PC-9 (cell line): ENCODE measurements at regions not wholly inside any gene's neighbourhood (a gene's known extent, or its start where the extent isn't known, plus 50 kb on each side); places are given as distances from the start of the nearest gene placed in this dataset.

Experiments
- BruUV-seq: library from RNA; stranded (reverse); fragments of 400-500 nt; replicated peaks from 2 replicates; lab custom pipeline; 2021; lab: Mats Ljungman, UMichigan
- CTCF ChIA-PET: fragments of 300-600 bp; sonication (Branson Sonifier 250); formaldehyde crosslinking; loops from one replicate; lab custom pipeline; 2022; ENCODE audit warnings: antibody characterized with exemption; lab: Charles Lee
- POLR2A ChIA-PET: fragments of 300-600 bp; sonication (Branson Sonifier 250); formaldehyde crosslinking; loops from one replicate; lab custom pipeline; 2022; ENCODE audit warnings: antibody characterized with exemption; ENCODE audit not compliant: unreplicated experiment; lab: Charles Lee
- DNase-seq, 2 experiments: peaks; one replicate each; pipeline versions ENCODE4 v3.0.0 to v3.0.0-alpha.2; 2015 to 2022; ENCODE audit warnings: mixed read lengths in 1 of 2
- H2AFZ ChIP-seq: fragments of 200-600 bp; sonication (generic); 2 replicates; pipeline ENCODE4 v1.8.1; 2017; ENCODE audit warnings: antibody characterized with exemption
- H3F3A ChIP-seq: fragments of 200-600 bp; sonication (generic); 2 replicates; pipeline ENCODE4 v1.8.1; 2017; ENCODE audit warnings: antibody characterized with exemption, mild to moderate bottlenecking, low read depth; ENCODE audit not compliant: insufficient read depth
- H3K27ac ChIP-seq: fragments of 200-600 bp; sonication (generic); 2 replicates; pipeline ENCODE4 v1.6.1; 2016; ENCODE audit warnings: mixed run types
- H3K27me3 ChIP-seq: fragments of 200-600 bp; sonication (generic); 2 replicates; pipeline ENCODE4 v1.6.1; 2016; ENCODE audit warnings: low read depth, mixed run types; ENCODE audit not compliant: insufficient read depth
- H3K36me3 ChIP-seq: fragments of 200-600 bp; sonication (generic); 2 replicates; pipeline ENCODE4 v1.6.1; 2016; ENCODE audit warnings: low read depth, mixed run types
- H3K4me1 ChIP-seq: fragments of 200-600 bp; sonication (generic); replicated peaks from 2 replicates; pipeline ENCODE4 v1.6.1; 2016; ENCODE audit warnings: mixed run types; ENCODE audit not compliant: insufficient read depth
- H3K4me2 ChIP-seq: fragments of 200-600 bp; sonication (generic); 2 replicates; pipeline ENCODE4 v1.6.1; 2017; ENCODE audit warnings: mixed run types
- H3K4me3 ChIP-seq: fragments of 200-600 bp; sonication (generic); 2 replicates; pipeline ENCODE4 v1.6.1; 2016; ENCODE audit warnings: mixed run types
- H3K79me2 ChIP-seq: fragments of 200-600 bp; sonication (generic); 2 replicates; pipeline ENCODE4 v1.6.1; 2017; ENCODE audit warnings: low read depth, mixed run types
- H3K9me2 ChIP-seq: fragments of 200-600 bp; sonication (generic); 2 replicates; pipeline ENCODE4 v1.8.1; 2017; ENCODE audit warnings: mild to moderate bottlenecking; ENCODE audit not compliant: insufficient read depth
- H3K9me3 ChIP-seq: fragments of 200-600 bp; sonication (generic); 2 replicates; pipeline ENCODE4 v1.8.1; 2016; ENCODE audit warnings: low read depth; ENCODE audit not compliant: insufficient read depth
- H4K20me1 ChIP-seq: fragments of 200-600 bp; sonication (generic); 2 replicates; pipeline ENCODE4 v1.8.1; 2017; ENCODE audit not compliant: insufficient read depth
- CTCF ChIP-seq: fragments of 200-600 bp; sonication (generic); conservative IDR thresholded peaks from 2 replicates; pipeline ENCODE4 v1.6.1; 2017; ENCODE audit warnings: mixed run types, antibody characterized with exemption, mild to moderate bottlenecking, moderate library complexity
- EZH2 ChIP-seq: fragments of 200-600 bp; sonication (generic); IDR thresholded peaks from 2 replicates; pipeline ENCODE4 v1.8.0; 2017; ENCODE audit warnings: antibody characterized with exemption, low read depth
- intact Hi-C: fragments of 100-400 bp; cut with micrococcal nuclease; formaldehyde crosslinking; loops from one replicate; pipeline ENCODE4 v1.10.0; 2022; ENCODE audit not compliant: unreplicated experiment

GRCh38 chr2:103169861-103170260, 408.0 kb downstream of the TMEM182 start:
- no peaks in the 10 kb centered on the region for H3K4me1 ChIP-seq
- no peaks in the 10 kb centered on the region for H3K79me2 ChIP-seq
- no peaks in the 10 kb centered on the region for H4K20me1 ChIP-seq
- H3K9me3 ChIP-seq: no peaks in the 10 kb centered on the region
- DNase-seq: no peak
- H3K27ac ChIP-seq: no peak overlapping the region
- H3K27me3 ChIP-seq: peaks cover 44% of the 10 kb centered on the region
- POLR2A ChIA-PET: no interaction called here
- H2AFZ ChIP-seq: no peak overlapping the region
- intact Hi-C loops: loop anchor here (10.0 kb wide), 2 partner anchors 325 to 1775 kb away; no protein-coding TSS in a partner anchor
- BruUV-seq: no TSS peak
- H3F3A ChIP-seq: no peaks in the 10 kb centered on the region
- H3K4me2 ChIP-seq: no peak overlapping the region
- H3K36me3 ChIP-seq: no peaks in the 10 kb centered on the region
- no peak for TF ChIP-seq CTCF
- TF ChIP-seq EZH2: no peak
- H3K9me2 ChIP-seq: no peaks in the 10 kb centered on the region
- no peak overlapping the region for H3K4me3 ChIP-seq
- CTCF ChIA-PET: interaction anchor here (1.0 kb wide), 1 partner anchor 11 kb away, joined by 3 read pairs; no protein-coding TSS in a partner anchor

DNA sequence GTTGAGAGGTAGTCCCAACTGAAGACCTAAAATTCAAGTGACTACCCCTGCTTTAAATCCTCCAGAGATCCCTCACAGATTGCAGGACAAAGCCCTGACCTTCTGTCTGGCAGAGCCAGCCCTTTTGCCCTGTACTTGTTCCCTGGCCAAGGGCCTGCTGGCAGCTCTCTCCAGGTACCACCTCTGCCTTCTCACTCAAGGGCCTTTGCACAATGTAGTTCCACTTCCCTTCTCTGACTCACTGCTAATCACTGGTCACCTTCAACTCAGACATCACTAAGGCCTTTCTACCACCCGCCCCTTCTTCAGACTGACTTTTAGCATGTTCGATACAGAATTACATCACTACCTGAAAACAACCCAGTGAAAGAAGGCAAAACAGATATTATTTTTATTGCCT, 411.0 kb downstream of the TMEM182 start:
- H3K9me3 ChIP-seq: no peaks in the 10 kb centered on the region
- H3K4me2 ChIP-seq: no peak overlapping the region
- H3K27ac ChIP-seq: no peak overlapping the region
- peaks cover 44% of the 10 kb centered on the region for H3K27me3 ChIP-seq
- no TSS peak for BruUV-seq
- H3K4me3 ChIP-seq: no peak overlapping the region
- H3K9me2 ChIP-seq: no peaks in the 10 kb centered on the region
- ChIA-PET POLR2A (no interaction called here), CTCF (no interaction called here)
- H3F3A ChIP-seq: no peaks in the 10 kb centered on the region
- no peaks in the 10 kb centered on the region for H3K79me2 ChIP-seq
- H4K20me1 ChIP-seq: no peaks in the 10 kb centered on the region
- no peak for TF ChIP-seq CTCF
- H3K4me1 ChIP-seq: no peaks in the 10 kb centered on the region
- no peak overlapping the region for H2AFZ ChIP-seq
- no peak for DNase-seq
- intact Hi-C loops: no loop called here
- H3K36me3 ChIP-seq: no peaks in the 10 kb centered on the region

DNA sequence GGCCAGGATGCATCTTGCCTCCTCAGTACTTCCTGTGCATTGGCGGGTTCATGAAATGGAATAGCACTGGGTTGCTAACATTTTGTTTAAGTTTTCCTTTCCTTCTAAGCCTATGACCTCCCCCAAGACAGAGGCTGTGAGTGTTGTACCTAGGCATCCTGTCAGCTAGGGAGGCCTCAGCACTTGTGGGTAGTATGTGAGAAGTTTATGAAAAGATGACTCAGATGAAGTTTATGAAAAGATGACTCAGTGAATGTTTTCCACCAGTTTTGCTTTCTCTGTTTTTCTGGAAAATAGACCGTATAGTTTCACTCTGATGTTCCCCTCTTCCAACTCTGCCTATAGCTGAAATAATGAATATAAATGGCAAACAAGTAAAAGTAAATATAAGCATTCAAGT, 412.9 kb downstream of the TMEM182 start:
- intact Hi-C loops: no loop called here
- no peak overlapping the region for H3K27ac ChIP-seq
- no peak overlapping the region for H2AFZ ChIP-seq
- H4K20me1 ChIP-seq: no peaks in the 10 kb centered on the region
- no peaks in the 10 kb centered on the region for H3K79me2 ChIP-seq
- no peaks in the 10 kb centered on the region for H3F3A ChIP-seq
- ChIA-PET CTCF (no interaction called here), POLR2A (interaction anchor here (0.7 kb wide), 1 partner anchor 141 kb away, joined by 3 read pairs; no protein-coding TSS in a partner anchor)
- H3K27me3 ChIP-seq: peaks cover 35% of the 10 kb centered on the region
- no peaks in the 10 kb centered on the region for H3K9me2 ChIP-seq
- BruUV-seq: no TSS peak
- TF ChIP-seq EZH2 (no peak), CTCF (no peak)
- H3K36me3 ChIP-seq: no peaks in the 10 kb centered on the region
- H3K4me3 ChIP-seq: no peak overlapping the region
- no peaks in the 10 kb centered on the region for H3K4me1 ChIP-seq
- no peak overlapping the region for H3K4me2 ChIP-seq
- DNase-seq: no peak
- H3K9me3 ChIP-seq: no peaks in the 10 kb centered on the region
